ENCODE measurements at regions not wholly inside any gene's neighbourhood (a gene's known extent, or its start where the extent isn't known, plus 50 kb on each side); places are given as distances from the start of the nearest gene placed in this dataset.
"Not testable (repeated sequence)": the region's sequence is repeated elsewhere in the genome, so short reads cannot be mapped to it uniquely, and the experiment has no call there.

DNA sequence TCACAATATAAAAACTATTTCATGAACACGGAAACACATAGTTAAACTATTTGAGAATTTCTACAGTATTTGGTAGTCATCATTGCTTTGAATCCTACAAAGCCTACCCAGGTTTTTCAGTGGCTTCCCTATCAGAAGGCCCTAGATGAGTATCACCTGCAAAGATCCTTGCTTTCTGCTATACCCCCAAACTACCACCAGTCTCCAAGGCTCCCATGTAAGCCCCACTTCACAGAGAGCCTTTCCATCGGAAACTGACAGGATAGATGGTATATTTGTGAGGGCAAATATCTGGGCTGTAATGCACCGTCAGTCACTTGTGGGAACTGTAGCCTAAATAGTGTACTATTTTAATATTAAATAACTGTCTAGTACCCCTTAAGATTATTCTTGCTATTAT is 674.3 kb downstream of the BRINP3 start:
- TF ChIP-seq, protein P1, sequence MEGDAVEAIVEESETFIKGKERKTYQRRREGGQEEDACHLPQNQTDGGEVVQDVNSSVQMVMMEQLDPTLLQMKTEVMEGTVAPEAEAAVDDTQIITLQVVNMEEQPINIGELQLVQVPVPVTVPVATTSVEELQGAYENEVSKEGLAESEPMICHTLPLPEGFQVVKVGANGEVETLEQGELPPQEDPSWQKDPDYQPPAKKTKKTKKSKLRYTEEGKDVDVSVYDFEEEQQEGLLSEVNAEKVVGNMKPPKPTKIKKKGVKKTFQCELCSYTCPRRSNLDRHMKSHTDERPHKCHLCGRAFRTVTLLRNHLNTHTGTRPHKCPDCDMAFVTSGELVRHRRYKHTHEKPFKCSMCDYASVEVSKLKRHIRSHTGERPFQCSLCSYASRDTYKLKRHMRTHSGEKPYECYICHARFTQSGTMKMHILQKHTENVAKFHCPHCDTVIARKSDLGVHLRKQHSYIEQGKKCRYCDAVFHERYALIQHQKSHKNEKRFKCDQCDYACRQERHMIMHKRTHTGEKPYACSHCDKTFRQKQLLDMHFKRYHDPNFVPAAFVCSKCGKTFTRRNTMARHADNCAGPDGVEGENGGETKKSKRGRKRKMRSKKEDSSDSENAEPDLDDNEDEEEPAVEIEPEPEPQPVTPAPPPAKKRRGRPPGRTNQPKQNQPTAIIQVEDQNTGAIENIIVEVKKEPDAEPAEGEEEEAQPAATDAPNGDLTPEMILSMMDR (IDR thresholded peaks at IDR 0.05; ENCODE audit: insufficient read depth, missing control alignments), result no peak
- DNase-seq (ENCODE audit: insufficient read length, low spot score) (no peak), FAIRE-seq (no peak)

DNA sequence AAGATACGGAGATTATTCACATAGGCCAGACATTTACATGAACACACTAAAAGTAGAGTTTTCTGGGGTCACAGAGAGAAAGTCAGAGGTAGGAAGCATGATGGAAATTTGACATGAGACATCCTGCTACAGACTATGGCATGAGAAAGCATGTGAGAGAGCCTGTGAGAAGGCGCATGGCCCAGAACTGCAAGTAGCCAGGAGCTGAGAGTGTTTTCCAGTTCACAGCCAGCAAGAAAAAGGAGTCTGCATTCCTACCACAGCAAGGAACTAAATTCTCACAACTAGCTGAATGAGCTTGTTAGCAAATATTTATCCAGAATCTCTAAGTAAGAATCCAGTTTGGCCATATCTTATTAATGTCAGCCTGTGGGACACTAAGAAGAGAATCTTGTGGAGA is 673.3 kb downstream of the BRINP3 start:
- FAIRE-seq (no peak), DNase-seq (ENCODE audit: insufficient read length, low spot score) (no peak)
- TF ChIP-seq, protein P1 (IDR thresholded peaks at IDR 0.05; ENCODE audit: insufficient read depth, missing control alignments), result no peak

DNA sequence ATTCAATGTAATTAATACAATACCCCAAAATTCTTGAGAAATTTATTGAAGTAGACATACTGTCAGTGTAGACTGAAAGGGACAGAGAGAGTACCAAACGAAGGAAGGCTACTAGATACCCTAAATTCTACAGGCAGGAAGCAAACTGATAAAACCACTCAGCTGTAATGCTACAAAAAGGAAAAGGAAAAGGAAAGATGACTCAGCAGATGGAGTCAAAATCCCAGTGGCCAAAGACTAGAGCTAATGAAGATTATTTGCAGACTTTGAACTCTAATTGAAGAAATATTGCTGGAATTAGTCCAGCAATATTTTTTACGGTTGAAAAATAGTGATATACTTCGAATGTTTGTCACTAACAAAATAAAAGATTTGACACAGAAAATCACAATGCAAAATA is 671.9 kb downstream of the BRINP3 start:
- TF ChIP-seq, protein P1 (IDR thresholded peaks at IDR 0.05; ENCODE audit: insufficient read depth, missing control alignments), result no peak
- FAIRE-seq, result peak; percentile 11
- no peak for DNase-seq (ENCODE audit: insufficient read length, low spot score)

DNA sequence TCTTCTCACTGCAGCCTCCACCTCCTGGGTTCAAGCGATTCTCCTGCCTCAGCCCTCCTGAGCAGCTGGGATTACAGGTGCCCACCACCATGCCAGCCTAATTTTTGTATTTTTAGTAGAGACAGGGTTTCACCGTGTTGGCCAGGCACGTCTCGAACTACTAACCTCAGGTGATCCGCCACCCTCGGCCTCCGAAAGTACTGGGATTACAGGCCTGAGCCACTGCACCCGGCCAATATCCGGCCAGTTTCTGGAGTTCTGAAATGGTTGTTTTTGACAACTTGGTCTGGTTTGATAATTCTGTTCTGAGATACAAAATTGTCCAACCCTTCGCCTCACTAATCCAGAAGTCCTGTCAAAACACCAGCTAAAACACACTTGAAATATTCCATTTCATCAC is 667.0 kb downstream of the BRINP3 start:
- not testable (repeated sequence) for DNase-seq (ENCODE audit: insufficient read length, low spot score); FAIRE-seq

DNA sequence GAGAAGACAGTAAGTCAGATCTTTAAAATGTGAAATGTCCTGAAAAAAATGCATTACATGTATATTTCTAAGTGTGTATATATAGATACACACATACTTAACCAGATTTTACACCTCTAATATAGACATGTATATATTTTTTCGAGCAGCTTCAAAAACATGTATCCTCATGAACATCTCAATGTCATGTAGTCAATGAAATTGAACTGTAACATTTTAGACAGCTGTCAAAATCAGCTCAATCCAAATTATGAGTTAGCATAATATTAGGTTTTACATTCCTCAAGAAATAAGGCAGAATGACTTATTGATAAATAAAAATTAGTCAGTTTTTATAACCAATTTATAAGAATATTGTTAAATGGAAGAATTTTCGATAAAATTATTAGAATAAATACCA is 665.7 kb downstream of the BRINP3 start:
- TF ChIP-seq, protein P1 (IDR thresholded peaks at IDR 0.05; ENCODE audit: insufficient read depth, missing control alignments), result no peak
- FAIRE-seq, result peak; percentile 73

DNA sequence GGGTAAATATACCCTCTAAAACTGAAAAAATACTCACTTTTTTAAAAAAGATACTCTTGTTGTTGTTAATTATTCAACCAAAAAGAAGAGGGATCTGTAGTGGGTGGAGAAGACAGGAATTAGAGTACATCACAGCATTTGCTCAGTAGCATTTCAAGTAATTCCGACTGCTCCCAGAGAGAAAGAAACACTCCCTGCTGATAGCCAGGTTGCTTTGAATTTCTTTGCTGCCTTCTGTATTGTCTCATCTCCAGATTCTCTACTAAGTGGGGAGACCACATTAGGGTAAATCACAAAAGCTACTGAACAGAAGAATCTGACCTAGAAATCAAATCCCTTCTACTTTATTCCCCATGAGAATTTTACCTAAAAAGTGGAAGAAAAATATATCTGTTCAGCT is 661.1 kb downstream of the BRINP3 start:
- TF ChIP-seq, protein P1 (IDR thresholded peaks at IDR 0.05; ENCODE audit: insufficient read depth, missing control alignments), result no peak
- FAIRE-seq (no peak), DNase-seq (ENCODE audit: insufficient read length, low spot score) (no peak)

More for the DNA sequence above, 665.7 kb downstream of the BRINP3 start:
- no peak for DNase-seq (ENCODE audit: insufficient read length, low spot score)

DNA sequence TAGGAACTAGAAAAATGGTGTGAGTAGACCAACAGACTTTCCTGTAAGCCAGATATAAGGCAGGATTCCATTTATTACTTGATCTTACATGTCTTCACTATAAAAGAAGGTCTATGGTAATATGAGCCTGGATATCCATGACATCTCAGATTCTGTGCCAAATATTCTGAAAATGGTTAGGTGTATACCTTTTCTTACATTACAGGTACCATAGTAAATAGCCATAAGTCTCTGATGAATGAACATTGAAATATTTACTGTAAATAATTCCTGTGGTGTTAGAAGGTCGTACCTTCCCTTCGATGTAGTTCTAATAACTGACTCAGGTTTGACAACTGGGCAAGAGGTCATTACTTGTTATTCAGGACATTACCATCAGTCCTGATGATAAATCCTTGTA is 657.9 kb downstream of the BRINP3 start:
- TF ChIP-seq, protein P1 (IDR thresholded peaks at IDR 0.05; ENCODE audit: insufficient read depth, missing control alignments), result no peak
- FAIRE-seq (no peak), DNase-seq (ENCODE audit: insufficient read length, low spot score) (no peak)

DNA sequence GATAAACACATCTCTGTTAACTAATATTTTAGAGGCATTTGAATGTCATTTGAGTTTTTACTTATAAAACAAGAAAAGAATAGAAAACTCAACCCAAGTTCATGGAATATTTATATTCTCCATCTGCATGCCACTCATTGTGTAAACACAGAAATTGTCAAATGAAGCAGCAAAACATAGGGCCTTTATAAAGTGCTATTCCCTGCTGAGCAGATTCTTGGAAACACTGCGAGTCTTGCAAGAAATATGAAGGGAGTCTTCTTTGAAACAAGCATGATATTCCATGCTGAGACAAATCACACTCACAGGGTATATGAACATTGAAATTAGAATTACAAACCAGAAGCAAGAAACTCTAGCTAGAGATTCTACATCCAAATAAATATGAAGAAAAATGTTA is 655.8 kb downstream of the BRINP3 start:
- TF ChIP-seq, protein P1 (IDR thresholded peaks at IDR 0.05; ENCODE audit: insufficient read depth, missing control alignments), result no peak
- peak; percentile 46 for FAIRE-seq
- DNase-seq (ENCODE audit: insufficient read length, low spot score), result no peak

All from D721Med (cell line).